GM04504 (cell line): ENCODE measurements at regions not wholly inside any gene's neighbourhood (a gene's known extent, or its start where the extent isn't known, plus 50 kb on each side); places are given as distances from the start of the nearest gene placed in this dataset.

ENCODE experiments used
- DNase-seq: peaks from one replicate; pipeline ENCODE4 v3.0.0-alpha.2; 2012; ENCODE audit warnings: low read depth

DNA sequence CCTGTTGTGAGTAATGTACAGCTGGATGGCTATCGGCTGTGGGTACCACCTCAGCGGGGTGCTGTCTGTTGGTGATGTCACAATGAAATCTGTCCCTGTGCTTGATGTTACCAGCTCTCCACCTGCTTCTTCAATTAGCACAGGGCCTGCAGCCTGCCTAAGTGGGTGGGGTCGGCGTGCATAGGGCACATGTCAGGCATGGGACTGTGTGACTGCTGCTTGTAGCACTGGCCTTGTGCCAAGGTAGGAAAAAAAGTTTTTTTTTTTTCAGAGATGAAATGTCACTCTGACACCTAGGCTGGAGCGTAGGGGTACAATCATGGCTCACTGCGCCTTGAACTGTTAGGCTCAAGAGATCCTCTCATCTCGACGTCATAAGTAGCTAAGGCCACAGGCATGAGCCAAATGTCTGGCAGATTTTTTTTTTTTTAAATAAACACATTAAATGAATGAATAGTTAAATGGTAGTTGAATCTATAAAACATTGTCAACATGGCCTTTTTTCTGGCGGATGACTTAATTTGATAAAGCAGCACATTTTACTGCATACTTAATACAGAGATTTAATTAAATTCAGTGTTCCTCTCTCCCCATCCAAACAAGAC, 222.5 kb downstream of the NXNL2 start:
- DNase-seq, result no peak

GRCh38 chr9:88759364-88759763, 224.4 kb downstream of the NXNL2 start:
- DNase-seq, result no peak

DNA sequence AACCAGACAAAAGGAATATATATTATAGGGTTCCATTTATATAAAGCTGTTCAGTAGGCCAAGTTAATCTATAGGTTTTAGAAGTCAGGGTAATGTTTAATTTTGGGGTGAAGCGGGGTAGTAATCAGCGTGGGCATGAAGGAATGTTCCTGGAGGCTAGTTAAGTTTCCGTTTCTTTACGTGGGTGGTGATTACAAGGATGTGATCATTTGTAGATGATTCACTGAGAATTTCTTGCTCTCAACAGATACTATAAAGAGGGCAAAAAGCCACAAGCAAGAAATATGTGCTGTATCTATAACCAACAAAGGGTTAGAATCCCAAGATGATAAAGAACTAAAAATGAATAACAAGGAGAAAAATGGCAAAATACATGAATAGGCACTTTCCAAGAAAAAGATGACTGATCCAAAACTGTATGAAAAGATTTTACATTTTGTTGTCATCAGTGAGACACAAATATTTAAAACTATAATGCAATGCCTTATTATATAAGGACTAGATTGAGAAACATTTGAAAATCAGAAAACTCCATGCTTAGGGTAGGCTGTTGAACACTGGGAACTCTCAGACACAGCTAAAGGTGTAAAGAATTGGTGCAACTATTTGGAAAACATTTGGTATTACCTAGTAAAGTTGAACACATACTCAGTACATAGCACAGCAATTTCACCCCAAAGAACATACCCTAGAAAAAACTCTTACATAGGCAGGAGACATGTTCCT, 224.3 kb upstream of the S1PR3 start:
- DNase-seq, result no peak

- DNase-seq, result no peak
Observed at GRCh38 chr9:88767504-88767790, 223.8 kb upstream of the S1PR3 start.

- no peak for DNase-seq
Observed at GRCh38 chr9:88772575-88772974, 218.7 kb upstream of the S1PR3 start.

DNA sequence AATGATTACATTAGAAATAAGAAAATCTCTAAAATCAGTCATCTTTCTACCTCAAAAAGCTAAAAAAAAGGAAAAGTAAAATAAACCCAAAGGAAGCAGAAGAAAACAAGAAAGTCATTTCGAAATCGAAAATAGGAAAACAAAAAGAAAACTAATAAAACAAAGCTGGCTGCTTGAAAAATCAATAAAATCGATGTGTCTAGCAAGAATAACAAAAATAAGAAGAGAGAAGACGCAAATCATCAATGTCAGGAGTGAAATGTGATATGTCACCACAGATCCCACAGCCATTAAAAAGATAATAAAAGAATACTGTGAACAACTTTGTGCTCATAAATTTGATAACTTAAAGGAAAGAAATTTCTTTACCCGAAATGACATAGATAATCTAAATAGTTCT, 218.1 kb upstream of the S1PR3 start:
- no peak for DNase-seq

GRCh38 chr9:88773627-88774244, 217.5 kb upstream of the S1PR3 start:
- DNase-seq, result no peak

DNA sequence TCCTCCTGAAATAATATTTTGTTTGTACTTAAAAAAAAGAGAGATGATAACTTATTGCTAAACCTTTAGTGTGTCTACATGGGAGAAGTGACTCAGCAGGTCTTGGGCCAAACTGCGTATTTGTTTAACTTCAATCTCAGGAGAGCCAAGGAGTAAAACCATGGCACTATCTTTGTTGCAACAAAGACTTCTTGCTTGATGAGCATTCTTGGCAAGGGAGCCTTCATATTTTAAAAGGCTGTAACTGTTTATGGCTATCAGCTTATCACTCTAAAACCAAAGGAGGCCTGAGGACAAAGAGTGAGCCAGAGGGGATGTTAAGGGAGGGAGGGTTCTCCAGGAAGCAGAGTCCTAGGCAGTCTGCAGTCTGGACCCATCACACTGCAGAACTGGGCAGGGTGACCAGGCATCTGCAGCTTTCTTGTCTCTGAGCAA, 216.2 kb upstream of the S1PR3 start:
- peak; percentile 80 for DNase-seq

DNA sequence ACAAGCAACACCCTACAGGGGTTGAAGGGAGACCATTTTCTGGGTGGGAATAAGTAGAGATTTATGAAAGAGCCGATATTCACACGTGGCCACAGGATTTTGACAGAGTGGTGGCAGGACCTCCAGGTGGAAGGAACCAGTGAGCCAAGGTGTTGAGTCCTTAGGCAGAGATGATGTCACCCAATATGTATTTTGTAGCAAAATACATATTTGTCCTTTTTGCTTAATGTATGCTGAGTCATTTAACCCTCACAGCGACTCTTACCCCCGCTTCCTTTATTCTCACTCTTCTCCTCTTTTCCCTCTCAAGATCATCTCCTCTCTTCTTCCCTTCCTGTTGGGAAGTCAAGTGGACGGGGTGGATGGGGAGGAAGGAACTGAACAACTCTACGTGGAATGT, 215.7 kb upstream of the S1PR3 start:
- DNase-seq, result no peak

DNA sequence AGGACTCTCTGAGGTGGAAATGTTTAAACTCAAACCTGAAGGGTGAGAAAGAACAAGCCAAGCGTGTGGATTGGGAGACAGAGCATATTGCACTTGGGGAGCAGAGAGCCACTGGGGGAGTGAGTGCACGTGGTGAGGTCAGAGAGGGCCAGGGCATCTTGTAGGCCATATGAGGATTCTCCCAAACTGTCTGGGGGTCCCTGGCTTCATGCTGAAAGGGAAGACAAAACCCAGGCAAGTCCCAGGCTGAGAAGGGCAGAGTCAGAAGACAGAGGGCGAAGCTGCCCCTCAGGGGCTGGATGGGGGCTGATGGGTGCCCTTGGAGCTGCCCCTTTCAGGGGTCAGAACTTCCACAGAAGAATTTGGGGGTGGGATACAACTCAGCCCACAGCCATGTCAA, 215.3 kb upstream of the S1PR3 start:
- DNase-seq, result no peak

DNA sequence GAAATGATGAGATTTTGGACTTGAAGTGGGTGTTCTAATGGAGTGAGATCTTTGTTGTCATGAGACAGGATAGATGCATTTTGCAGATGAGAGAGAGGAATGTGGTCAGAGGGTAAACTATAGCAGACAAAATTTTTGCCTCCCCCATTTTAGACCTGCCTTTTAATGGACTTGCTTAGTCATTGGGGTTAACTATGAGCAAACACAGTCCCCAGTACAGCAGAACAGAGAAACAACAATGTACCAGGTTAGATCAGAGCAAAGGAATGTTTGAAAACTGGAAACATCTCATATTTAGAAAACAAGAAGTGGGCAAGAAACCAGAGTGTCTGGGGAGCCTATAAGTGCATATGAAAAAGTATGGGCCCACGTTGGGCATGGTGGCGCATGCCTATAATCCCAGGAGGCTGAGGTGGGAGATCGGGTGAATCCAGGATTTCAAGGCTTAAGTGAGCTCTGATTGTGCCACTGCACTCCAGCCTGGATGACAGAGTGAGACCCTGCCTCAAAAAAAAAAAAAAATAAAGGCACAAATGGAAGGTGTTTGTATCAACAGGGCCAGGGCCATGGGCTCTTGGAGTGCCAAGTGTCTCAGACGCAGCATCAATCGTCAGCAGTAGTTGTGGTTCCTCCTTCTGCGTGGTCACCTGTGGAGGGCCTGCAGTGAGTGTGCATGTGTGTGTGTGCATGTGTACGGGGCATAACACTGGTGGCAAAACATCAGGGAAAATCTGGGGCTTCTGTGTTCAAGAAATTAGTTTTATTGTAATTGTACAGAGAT, 214.4 kb upstream of the S1PR3 start:
- DNase-seq, result peak; percentile 61

GRCh38 chr9:88777498-88778312, 213.6 kb upstream of the S1PR3 start:
- DNase-seq, result no peak

DNA sequence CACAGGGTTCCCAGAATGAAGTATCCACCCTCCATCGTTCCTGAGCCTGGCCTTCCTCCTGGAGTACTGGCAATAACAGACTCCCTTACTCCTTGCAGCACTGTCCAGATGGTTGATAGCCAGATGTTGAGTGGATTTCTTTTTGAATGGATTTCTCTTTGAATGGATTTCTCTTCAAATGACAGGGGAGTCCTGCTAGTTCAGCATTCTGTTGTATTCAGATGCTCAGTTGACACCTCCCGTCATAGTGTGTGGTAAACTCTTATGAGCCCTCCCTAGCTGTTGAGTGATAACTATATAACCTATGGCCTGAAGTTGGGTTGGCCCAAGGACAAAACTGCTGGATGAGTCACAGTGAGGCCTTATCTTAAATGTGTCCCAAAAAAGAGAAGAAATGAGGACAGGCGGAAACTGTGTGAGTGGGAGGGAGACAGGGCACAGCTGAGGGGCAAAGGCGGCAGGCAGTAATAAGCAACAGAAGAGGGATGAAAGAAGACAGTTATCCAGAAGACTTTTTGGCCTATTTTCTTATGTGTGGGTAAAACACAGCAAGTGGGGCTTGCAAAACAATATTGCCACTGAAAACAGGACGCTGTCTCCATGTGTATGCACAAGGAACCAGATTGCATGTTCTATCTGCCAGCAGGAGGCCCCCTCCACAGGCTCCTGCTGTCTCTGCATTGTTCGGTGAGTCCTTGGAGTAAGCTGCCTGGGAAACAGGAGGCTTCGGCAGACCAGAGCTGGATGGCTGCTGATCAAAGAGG, 209.5 kb upstream of the S1PR3 start:
- DNase-seq, result no peak

GRCh38 chr9:88782931-88783710, 208.1 kb upstream of the S1PR3 start:
- no peak for DNase-seq

GRCh38 chr9:88783711-88784083, 207.6 kb upstream of the S1PR3 start:
- no peak for DNase-seq

DNA sequence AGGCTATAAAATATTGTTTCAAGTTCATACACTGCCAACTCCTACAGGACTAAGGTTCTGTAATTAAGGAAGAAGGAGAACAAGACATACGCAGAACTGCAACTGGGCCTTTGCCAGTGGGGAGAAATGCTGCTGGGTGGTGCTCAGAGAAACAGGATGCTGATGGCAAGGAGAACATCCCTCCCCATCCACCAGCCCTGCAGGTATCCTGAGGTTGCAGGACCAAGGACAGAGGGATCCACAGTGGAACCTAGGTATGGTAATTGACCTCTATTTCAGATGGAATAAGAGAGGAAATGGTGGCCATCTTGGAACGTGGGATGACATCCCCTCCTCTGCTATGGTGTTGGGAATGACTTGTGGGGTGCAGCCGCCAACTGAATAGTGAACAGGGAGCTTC, 206.3 kb upstream of the S1PR3 start:
- DNase-seq, result no peak

GRCh38 chr9:88786291-88787079, 204.8 kb upstream of the S1PR3 start:
- no peak for DNase-seq

- DNase-seq, result no peak
Observed at GRCh38 chr9:88789785-88790184, 201.5 kb upstream of the S1PR3 start.

DNA sequence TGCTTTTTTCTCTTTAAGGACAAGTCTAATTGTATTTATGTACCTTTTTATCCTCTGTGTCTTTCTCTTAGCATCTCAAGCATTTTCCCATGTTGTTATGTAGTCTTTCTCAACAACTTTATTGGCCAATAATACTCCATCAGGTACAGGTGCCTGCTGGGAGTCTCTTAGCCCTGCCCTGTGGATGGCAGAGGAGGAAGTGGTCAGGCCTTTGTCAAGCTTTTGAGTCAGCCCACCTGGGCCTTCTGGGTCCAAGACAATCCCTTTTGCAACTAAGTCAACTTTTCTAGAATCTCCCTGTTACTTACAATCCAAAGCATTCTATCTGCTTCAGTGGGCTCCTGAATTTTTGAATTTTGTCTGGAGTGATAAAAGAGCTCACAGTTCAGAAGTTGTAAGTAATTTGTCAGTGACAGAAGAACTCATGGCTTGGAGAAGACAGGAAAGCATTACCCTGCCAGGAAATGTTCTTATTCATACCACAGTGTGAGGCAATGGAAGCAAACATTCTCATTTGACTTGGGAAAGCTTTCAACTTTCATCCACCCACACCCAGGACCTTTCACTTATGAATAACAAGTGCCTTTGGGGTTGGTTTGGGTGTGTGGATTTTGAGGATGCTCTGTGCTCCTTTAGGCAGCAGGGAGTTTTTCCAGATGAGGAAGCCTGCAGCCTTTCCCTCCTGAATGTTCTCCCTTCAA, 200.0 kb upstream of the S1PR3 start:
- DNase-seq, result peak; percentile 76
